ENCODE measurements at regions not wholly inside any gene's neighbourhood (a gene's known extent, or its start where the extent isn't known, plus 50 kb on each side); places are given as distances from the start of the nearest gene placed in this dataset.
"Not testable (repeated sequence)": the region's sequence is repeated elsewhere in the genome, so short reads cannot be mapped to it uniquely, and the experiment has no call there.

DNA sequence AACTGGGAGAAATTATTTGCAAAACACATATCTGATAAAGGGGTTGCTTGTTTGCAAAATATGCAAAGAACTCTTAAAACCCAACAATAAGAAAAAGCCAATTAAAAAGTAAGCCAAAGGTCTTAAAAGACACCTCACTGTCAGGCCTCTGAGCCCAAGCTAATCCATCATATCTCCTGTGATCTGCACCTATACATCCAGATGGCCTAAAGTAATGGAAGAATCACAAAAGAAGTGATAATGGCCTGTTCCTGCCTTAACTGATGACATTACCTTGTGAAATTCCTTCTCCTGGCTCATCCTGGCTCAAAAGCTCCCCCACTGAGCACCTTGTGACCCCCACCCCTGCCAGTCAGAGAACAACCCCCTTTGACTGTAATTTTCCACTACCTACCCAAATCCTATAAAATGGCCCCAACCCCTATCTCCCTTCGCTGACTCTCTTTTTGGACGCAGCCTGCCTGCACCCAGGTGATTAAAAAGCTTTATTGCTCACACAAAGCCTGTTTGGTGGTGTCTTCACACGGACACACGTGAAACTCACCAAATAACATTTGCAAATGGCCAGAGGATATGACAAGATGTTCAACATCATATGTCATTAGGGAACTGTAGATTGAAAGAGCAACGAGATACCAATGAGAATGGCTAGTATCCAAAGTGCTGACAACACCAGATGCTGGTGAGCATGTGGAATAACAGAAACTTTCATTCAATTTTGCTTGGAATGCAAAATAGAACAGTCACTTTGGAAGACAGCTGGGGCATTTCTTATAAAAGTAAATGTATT is 565.0 kb upstream of the ADGRB3 start:
- DNase-seq = no peak
- H3K4me3 ChIP-seq (ENCODE audit: low read depth, low read length) = no peak overlapping the region
- H3K27ac ChIP-seq = no peak overlapping the region
- H3K27me3 ChIP-seq (replicated peaks) = no peaks in the 10 kb centered on the region
- in situ Hi-C loops (cut with HindIII; ENCODE audit: low pct_ligation_motif_present, low sequenced_read_pairs) = no loop called here
- no peaks in the 10 kb centered on the region for H3K36me3 ChIP-seq (replicated peaks)
- TF ChIP-seq, protein P1, sequence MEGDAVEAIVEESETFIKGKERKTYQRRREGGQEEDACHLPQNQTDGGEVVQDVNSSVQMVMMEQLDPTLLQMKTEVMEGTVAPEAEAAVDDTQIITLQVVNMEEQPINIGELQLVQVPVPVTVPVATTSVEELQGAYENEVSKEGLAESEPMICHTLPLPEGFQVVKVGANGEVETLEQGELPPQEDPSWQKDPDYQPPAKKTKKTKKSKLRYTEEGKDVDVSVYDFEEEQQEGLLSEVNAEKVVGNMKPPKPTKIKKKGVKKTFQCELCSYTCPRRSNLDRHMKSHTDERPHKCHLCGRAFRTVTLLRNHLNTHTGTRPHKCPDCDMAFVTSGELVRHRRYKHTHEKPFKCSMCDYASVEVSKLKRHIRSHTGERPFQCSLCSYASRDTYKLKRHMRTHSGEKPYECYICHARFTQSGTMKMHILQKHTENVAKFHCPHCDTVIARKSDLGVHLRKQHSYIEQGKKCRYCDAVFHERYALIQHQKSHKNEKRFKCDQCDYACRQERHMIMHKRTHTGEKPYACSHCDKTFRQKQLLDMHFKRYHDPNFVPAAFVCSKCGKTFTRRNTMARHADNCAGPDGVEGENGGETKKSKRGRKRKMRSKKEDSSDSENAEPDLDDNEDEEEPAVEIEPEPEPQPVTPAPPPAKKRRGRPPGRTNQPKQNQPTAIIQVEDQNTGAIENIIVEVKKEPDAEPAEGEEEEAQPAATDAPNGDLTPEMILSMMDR (IDR thresholded peaks at IDR 0.05; ENCODE audit: low read depth, low read length, missing control alignments) = no peak

DNA sequence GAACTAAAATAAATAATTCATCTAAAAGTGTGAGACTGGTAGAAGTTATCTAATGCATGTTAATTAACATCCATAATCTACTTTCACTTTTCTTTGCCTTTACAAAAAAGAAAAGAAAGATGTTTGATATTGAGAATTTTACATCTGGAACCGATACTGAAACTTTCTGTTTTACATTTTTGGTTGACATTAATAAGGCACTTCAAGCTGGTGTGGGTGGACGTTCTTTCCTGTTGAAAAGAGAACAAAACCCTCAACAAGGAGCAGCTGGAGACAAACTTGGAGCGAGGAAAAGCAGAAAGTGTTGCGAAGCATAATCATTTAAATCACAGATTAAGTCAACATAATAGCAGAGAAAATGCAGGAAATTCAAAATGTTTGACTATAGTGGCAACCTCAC is 575.2 kb upstream of the ADGRB3 start:
- no peak for DNase-seq
- Histone ChIP-seq H3K36me3 (replicated peaks) (no peaks in the 10 kb centered on the region), H3K27me3 (replicated peaks) (no peaks in the 10 kb centered on the region), H3K4me3 (ENCODE audit: low read depth, low read length) (no peak overlapping the region), H3K27ac (no peak overlapping the region)
- in situ Hi-C loops (cut with HindIII; ENCODE audit: low pct_ligation_motif_present, low sequenced_read_pairs) = no loop called here
- TF ChIP-seq, protein P1 (IDR thresholded peaks at IDR 0.05; ENCODE audit: low read depth, low read length, missing control alignments) = no peak

DNA sequence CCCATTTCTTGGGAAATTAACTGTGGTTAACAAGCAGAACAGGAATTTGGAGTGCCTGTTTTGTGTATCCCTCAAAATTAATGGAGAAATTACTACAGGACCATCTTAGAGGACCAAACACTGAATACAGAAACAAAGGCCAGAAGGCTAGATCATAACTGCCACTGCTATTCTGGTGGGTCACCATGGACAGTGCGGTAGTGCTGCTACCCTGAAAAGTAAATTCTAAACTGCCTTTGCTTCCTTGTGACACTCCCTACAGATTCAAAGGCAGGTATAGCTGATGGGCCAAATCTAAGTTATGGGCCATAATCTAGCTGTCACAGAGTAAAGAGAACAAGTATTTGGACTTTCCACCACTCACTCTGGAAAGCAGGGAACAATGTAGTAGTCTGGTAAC is 575.8 kb upstream of the ADGRB3 start:
- Histone ChIP-seq H3K36me3 (replicated peaks) (no peaks in the 10 kb centered on the region), H3K27ac (no peak overlapping the region), H3K4me3 (ENCODE audit: low read depth, low read length) (no peak overlapping the region), H3K27me3 (replicated peaks) (no peaks in the 10 kb centered on the region)
- in situ Hi-C loops (cut with HindIII; ENCODE audit: low pct_ligation_motif_present, low sequenced_read_pairs) = no loop called here
- TF ChIP-seq, protein P1 (IDR thresholded peaks at IDR 0.05; ENCODE audit: low read depth, low read length, missing control alignments) = no peak
- no peak for DNase-seq

DNA sequence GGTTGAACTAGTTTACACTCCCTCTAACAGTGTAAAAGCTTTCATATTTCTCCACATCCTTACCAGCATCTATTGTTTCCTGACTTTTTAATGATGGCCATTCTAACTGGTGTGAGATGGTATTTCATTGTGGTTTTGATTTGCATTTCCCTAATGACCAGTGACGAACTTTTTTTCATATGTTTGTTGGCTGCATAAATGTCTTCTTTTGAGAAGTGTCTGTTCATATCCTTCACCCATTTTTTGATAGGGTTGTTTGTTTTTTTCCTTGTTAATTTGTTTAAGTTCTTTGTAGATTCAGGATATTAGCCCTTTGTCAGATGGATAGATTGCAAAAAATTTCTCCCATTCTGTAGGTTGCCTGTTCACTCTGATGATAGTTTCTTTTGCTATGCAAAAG is 578.5 kb upstream of the ADGRB3 start:
- H3K36me3 ChIP-seq (replicated peaks); in situ Hi-C loops (cut with HindIII; ENCODE audit: low pct_ligation_motif_present, low sequenced_read_pairs): not testable (repeated sequence)

DNA sequence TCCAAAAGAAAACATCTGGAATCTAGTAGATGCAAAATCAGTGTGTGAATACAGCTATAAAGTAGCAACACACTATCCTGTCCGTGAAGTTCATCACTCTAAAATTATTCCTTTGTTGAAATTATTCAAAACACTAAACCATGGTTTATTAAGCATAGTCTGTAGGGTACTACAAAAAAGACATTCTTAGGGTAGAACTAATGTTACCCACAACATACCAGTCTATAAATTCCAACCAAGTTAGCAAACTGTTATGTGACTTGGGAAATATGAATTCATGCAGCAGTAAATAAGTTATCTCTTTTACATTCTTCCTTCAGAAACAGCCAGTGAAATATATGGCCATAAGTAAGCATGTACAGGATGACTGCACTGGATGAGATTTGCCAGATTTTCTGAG is 580.3 kb upstream of the ADGRB3 start:
- no peak for DNase-seq
- H3K4me3 ChIP-seq (ENCODE audit: low read depth, low read length) = no peak overlapping the region
- no peak overlapping the region for H3K27ac ChIP-seq
- no peaks in the 10 kb centered on the region for H3K27me3 ChIP-seq (replicated peaks)
- no peaks in the 10 kb centered on the region for H3K36me3 ChIP-seq (replicated peaks)
- in situ Hi-C loops (cut with HindIII; ENCODE audit: low pct_ligation_motif_present, low sequenced_read_pairs) = no loop called here
- TF ChIP-seq, protein P1 (IDR thresholded peaks at IDR 0.05; ENCODE audit: low read depth, low read length, missing control alignments) = no peak

More for the DNA sequence above, 578.5 kb upstream of the ADGRB3 start:
- H3K27ac ChIP-seq; H3K27me3 ChIP-seq (replicated peaks); DNase-seq; H3K4me3 ChIP-seq (ENCODE audit: low read depth, low read length): not testable (repeated sequence)

DNA sequence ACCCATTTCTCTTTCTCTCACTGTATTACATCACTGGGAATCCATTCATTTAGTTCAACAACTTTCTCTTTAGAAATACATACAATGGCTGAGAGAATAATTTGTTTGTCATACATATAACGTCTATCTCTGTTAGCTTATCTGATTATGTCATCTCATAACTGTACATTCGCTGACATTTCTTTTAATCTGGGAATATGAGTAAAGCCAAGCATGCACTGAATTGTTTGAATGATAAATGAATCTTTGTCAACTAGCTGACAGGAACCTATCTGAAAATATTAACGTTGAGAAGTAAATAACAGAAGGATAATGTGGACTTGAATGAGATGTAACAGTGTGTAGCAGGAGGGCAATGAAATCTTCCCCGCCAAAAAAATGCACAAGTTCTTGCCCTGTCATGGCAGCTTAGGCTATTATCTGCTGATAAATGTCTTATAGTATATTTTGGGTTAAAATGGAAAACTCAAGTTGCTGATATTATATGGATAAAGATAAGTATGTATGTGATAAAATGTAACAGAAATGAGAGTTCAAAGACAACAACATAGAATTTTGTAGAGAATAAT is 581.2 kb upstream of the ADGRB3 start:
- no peak for DNase-seq
- TF ChIP-seq, protein P1 (IDR thresholded peaks at IDR 0.05; ENCODE audit: low read depth, low read length, missing control alignments) = no peak
- no peaks in the 10 kb centered on the region for H3K36me3 ChIP-seq (replicated peaks)
- H3K27ac ChIP-seq = no peak overlapping the region
- no peak overlapping the region for H3K4me3 ChIP-seq (ENCODE audit: low read depth, low read length)
- H3K27me3 ChIP-seq (replicated peaks) = no peaks in the 10 kb centered on the region
- in situ Hi-C loops (cut with HindIII; ENCODE audit: low pct_ligation_motif_present, low sequenced_read_pairs) = no loop called here

Measured in brain microvascular endothelial cell (primary cell).